GM12864 (cell line): ENCODE measurements at regions not wholly inside any gene's neighbourhood (a gene's known extent, or its start where the extent isn't known, plus 50 kb on each side); places are given as distances from the start of the nearest gene placed in this dataset.

Experiments used
- DNase-seq: peaks from one replicate; pipeline ENCODE4 v3.0.0-alpha.2; 2011; ENCODE audit warnings: low read depth
- H3K4me3 ChIP-seq: 2 replicates; pipeline ENCODE4 v1.5.1; 2011; ENCODE audit warnings: mild to moderate bottlenecking, low read depth, low read length, control low read depth
- CTCF ChIP-seq: IDR thresholded peaks from 2 replicates; pipeline ENCODE4 v1.5.1; 2011; ENCODE audit warnings: low read depth, mild to moderate bottlenecking, moderate library complexity, low read length, control low read depth, inconsistent platforms; ENCODE audit errors: missing control alignments

- no peak for DNase-seq
- no peak for TF ChIP-seq CTCF
- no peak overlapping the region for H3K4me3 ChIP-seq
Observed at GRCh38 chr12:68560851-68561422, 49.8 kb upstream of the RAP1B start.
